ENCODE measurements at regions not wholly inside any gene's neighbourhood (a gene's known extent, or its start where the extent isn't known, plus 50 kb on each side); places are given as distances from the start of the nearest gene placed in this dataset.

DNA sequence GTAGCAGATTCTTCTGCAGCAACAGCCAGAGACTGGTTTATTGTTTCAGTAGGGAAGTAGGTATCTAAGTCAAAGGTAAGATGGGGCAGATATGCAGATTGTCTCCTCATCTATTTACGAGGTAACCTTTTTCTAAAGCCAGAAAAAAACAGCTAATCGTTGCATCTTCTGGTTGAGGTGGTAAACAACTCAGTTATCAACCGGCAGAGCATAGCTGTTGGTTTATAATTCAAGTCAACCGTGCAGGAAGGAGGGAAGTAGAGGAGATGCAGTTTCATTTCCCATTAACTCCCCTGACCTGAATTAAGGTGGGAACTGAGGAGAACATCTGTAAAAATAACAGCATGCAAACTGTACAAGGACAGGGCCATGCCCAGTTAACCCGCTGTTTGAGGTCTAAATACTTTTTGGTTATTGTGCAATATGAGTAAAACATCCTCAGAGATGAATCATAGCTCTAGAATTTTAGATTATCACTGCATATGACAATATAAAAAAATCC is 156.5 kb upstream of the ITGB1 start:
- Mint-ChIP-seq H3K4me1 (ENCODE audit: unreplicated experiment) (peaks cover 29% of the 10 kb centered on the region), H3K27me3 (no peaks in the 10 kb centered on the region), H3K27ac (no peak overlapping the region), H3K4me3 (no peak overlapping the region), H3K36me3 (no peaks in the 10 kb centered on the region), H3K9me3 (no peaks in the 10 kb centered on the region)
- DNase-seq (ENCODE audit: extremely low spot score, unreplicated experiment), result no peak
- TF ChIP-seq, protein P1, sequence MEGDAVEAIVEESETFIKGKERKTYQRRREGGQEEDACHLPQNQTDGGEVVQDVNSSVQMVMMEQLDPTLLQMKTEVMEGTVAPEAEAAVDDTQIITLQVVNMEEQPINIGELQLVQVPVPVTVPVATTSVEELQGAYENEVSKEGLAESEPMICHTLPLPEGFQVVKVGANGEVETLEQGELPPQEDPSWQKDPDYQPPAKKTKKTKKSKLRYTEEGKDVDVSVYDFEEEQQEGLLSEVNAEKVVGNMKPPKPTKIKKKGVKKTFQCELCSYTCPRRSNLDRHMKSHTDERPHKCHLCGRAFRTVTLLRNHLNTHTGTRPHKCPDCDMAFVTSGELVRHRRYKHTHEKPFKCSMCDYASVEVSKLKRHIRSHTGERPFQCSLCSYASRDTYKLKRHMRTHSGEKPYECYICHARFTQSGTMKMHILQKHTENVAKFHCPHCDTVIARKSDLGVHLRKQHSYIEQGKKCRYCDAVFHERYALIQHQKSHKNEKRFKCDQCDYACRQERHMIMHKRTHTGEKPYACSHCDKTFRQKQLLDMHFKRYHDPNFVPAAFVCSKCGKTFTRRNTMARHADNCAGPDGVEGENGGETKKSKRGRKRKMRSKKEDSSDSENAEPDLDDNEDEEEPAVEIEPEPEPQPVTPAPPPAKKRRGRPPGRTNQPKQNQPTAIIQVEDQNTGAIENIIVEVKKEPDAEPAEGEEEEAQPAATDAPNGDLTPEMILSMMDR (conservative IDR thresholded peaks at IDR 0.05), result no peak

DNA sequence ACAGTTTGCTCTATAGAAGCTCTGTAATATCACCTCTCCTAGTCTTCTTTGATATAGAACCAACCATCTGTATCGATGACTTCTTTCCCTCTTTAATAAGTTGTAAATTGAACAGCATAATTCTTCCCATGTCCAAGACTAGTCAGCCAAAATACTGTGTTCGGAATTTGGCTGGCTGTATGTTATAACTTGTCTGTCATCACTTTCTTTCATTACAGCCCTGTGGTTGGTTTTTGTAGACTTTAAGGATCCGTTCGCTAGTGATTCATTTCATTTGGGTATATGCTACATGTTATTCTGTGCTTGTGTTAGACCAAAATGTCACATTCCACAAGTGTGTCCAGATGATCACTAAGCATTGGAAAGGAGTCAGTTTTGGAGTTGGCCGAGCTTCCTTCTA is 155.4 kb upstream of the ITGB1 start:
- no peak overlapping the region for H3K4me3 Mint-ChIP-seq
- DNase-seq (ENCODE audit: extremely low spot score, unreplicated experiment), result no peak
- TF ChIP-seq, protein P1 (conservative IDR thresholded peaks at IDR 0.05), result no peak
- H3K27me3 Mint-ChIP-seq, result peaks cover 3% of the 10 kb centered on the region
- peaks cover 33% of the 10 kb centered on the region for H3K4me1 Mint-ChIP-seq (ENCODE audit: unreplicated experiment)
- H3K9me3 Mint-ChIP-seq, result no peaks in the 10 kb centered on the region
- no peaks in the 10 kb centered on the region for H3K36me3 Mint-ChIP-seq
- no peak overlapping the region for H3K27ac Mint-ChIP-seq

DNA sequence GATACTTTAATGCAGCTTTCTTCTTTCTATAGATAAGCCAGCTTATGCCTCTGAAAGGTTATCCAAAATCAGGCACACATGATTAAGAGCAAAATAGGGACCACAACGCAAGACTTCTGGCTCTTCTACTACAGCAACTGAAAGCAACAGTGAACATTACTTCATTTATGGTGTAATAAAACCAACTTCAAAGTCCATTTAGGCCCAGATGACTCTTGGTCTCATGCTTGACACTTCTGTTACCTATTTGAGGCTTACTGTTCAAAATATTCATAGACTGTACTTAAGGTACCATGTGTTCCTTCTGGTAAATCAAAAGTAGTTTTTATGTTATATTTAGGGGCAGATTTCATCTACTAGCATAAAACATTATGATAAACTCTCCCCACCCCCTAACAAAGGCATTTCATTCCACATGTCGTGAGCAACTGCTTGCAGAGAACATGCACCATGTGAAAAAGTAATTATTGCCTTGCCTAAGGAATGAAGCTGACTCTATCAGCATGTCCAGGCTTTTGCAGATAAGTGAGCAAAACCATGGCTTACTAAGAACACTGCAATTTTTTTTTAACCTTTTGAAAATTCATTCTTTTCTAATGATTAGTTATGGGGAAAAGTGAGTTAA is 154.9 kb upstream of the ITGB1 start:
- no peak for DNase-seq (ENCODE audit: extremely low spot score, unreplicated experiment)

DNA sequence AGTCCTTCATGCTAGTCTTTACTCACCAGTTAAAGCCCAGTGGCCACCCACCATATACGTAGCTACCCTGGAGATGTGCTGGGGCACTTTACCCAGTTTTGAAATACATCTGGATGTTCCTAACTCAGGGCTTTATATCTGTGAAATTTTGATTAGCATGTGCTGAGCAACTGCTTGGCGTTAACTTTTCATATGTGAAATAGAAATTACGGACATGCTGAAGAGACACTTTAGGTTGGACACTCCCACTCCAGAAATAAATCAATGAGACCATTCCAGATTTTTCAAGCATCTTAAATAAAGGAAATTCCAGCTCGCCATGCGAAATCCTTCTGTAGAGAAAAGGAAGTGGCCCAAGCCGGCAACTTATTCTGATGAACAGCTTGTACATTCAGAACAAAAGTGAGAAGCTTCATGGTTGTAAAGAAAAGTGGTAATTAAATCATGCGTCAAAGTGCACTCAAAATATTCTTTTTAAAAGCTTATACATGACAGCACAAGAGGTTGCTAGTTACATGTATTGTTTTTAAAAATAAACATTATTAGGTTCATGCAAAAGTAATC is 153.5 kb upstream of the ITGB1 start:
- peaks cover 29% of the 10 kb centered on the region for H3K4me1 Mint-ChIP-seq (ENCODE audit: unreplicated experiment)
- no peaks in the 10 kb centered on the region for H3K36me3 Mint-ChIP-seq
- H3K9me3 Mint-ChIP-seq, result peaks cover 4% of the 10 kb centered on the region
- H3K27me3 Mint-ChIP-seq, result peaks cover 8% of the 10 kb centered on the region
- DNase-seq (ENCODE audit: extremely low spot score, unreplicated experiment), result no peak
- no peak overlapping the region for H3K4me3 Mint-ChIP-seq
- no peak overlapping the region for H3K27ac Mint-ChIP-seq
- TF ChIP-seq, protein P1 (conservative IDR thresholded peaks at IDR 0.05), result no peak

More for the DNA sequence above, 154.9 kb upstream of the ITGB1 start:
- TF ChIP-seq, protein P1 (conservative IDR thresholded peaks at IDR 0.05), result no peak
- Mint-ChIP-seq H3K36me3 (no peaks in the 10 kb centered on the region), H3K4me1 (ENCODE audit: unreplicated experiment) (peaks cover 33% of the 10 kb centered on the region), H3K9me3 (no peaks in the 10 kb centered on the region), H3K27ac (no peak overlapping the region), H3K4me3 (no peak overlapping the region), H3K27me3 (peaks cover 4% of the 10 kb centered on the region)

DNA sequence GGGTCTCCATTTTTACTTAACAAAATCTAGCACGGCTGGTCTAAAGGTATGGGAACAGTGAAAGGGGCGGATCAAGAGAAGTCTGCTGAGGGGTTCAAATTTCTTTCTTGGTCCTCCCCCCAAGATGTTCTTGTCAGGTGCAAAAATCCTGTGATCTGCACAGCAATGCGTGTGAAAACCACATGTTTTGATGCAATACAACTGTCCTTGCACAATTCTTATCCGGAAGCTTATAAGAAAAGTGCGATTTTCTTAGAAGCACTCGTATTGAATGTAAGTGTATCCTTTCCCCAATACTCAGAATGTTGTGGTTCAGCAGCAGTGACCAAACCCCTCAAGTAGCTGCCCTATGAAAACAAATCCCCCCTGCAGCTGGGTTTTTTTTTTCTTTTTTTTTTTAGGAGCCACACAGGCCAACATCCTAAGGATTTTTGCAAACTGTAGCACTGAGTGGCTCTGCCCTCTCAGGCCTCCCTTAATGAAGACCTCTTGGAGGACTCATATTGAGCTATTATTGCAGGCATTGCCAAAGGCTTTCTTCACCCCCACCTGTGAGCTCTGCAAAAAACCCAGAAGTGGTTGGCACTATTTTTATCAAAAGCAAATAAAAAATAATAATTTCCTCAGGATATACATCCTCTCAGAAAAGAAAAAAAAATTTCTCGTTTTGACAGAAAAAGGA is 151.9 kb upstream of the ITGB1 start:
- H3K9me3 Mint-ChIP-seq, result peaks cover 4% of the 10 kb centered on the region
- DNase-seq (ENCODE audit: extremely low spot score, unreplicated experiment), result no peak
- no peak overlapping the region for H3K4me3 Mint-ChIP-seq
- H3K27me3 Mint-ChIP-seq, result peaks cover 8% of the 10 kb centered on the region
- H3K27ac Mint-ChIP-seq, result no peak overlapping the region
- no peaks in the 10 kb centered on the region for H3K36me3 Mint-ChIP-seq
- peaks cover 23% of the 10 kb centered on the region for H3K4me1 Mint-ChIP-seq (ENCODE audit: unreplicated experiment)
- TF ChIP-seq, protein P1 (conservative IDR thresholded peaks at IDR 0.05), result no peak
